Nephron (organoid): ENCODE measurements at regions not wholly inside any gene's neighbourhood (a gene's known extent, or its start where the extent isn't known, plus 50 kb on each side); places are given as distances from the start of the nearest gene placed in this dataset.

Source experiments
- H3K27ac Mint-ChIP-seq, 3 experiments: 2 replicates each; pipeline ENCODE4 v1.8.0; 2020; ENCODE audit warnings: mixed read lengths in 3 of 3, mild to moderate bottlenecking in 2 of 3, moderate library complexity in 1 of 3
- H3K27me3 Mint-ChIP-seq: 2 replicates; pipeline ENCODE4 v1.8.0; 2021; ENCODE audit warnings: low read depth, mild to moderate bottlenecking, moderate library complexity, mixed read lengths
- H3K36me3 Mint-ChIP-seq: 2 replicates; pipeline ENCODE4 v1.8.0; 2020; ENCODE audit warnings: low read depth, mixed read lengths
- H3K4me1 Mint-ChIP-seq: 2 replicates; pipeline ENCODE4 v1.8.0; 2020; ENCODE audit warnings: mixed read lengths
- H3K4me3 Mint-ChIP-seq, 3 experiments: 2 replicates each; pipeline ENCODE4 v1.8.0; 2020; ENCODE audit warnings: mild to moderate bottlenecking in 3 of 3, mixed read lengths in 3 of 3, moderate library complexity in 2 of 3
- H3K9me3 Mint-ChIP-seq: 2 replicates; pipeline ENCODE4 v1.8.0; 2020; ENCODE audit warnings: mixed read lengths
- TF ChIP-seq, protein P1 (sequence below), 3 experiments: fragments of 200-600 bp; sonication (generic); IDR thresholded peaks; one replicate each; pipeline ENCODE4 v1.5.0; 2021; ENCODE audit warnings: antibody characterized with exemption in 3 of 3; ENCODE audit not compliant: unreplicated experiment in 3 of 3

DNA sequence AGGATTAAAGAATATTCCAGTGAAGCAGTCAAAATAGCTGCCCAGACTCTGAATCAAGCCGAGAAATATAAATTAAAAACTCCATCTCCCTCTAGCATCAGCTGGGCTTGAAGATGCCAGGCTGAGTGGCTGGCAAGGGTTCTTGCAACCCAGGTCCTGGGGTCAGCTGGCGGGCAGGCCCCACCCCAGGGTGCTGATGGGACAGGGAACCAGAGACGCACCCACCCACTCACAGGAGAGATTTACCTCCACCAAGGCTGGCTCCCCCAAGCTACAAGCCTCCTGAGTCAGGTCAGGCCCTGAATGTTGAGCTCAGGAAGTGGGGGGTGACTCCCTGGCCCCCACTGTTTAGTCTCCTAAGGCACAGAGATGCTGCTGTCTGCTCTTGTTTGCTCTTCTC is 83.9 kb upstream of the HSPA9 start:
- no peak overlapping the region for H3K4me3 Mint-ChIP-seq
- no peaks in the 10 kb centered on the region for H3K36me3 Mint-ChIP-seq
- TF ChIP-seq, protein P1, sequence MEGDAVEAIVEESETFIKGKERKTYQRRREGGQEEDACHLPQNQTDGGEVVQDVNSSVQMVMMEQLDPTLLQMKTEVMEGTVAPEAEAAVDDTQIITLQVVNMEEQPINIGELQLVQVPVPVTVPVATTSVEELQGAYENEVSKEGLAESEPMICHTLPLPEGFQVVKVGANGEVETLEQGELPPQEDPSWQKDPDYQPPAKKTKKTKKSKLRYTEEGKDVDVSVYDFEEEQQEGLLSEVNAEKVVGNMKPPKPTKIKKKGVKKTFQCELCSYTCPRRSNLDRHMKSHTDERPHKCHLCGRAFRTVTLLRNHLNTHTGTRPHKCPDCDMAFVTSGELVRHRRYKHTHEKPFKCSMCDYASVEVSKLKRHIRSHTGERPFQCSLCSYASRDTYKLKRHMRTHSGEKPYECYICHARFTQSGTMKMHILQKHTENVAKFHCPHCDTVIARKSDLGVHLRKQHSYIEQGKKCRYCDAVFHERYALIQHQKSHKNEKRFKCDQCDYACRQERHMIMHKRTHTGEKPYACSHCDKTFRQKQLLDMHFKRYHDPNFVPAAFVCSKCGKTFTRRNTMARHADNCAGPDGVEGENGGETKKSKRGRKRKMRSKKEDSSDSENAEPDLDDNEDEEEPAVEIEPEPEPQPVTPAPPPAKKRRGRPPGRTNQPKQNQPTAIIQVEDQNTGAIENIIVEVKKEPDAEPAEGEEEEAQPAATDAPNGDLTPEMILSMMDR (IDR thresholded peaks at IDR 0.05; ENCODE audit: unreplicated experiment in 3 of 3) = no peak
- no peak overlapping the region for H3K27ac Mint-ChIP-seq
- H3K9me3 Mint-ChIP-seq = no peaks in the 10 kb centered on the region
- H3K4me1 Mint-ChIP-seq = peaks cover 29% of the 10 kb centered on the region
- H3K27me3 Mint-ChIP-seq = peaks cover 25% of the 10 kb centered on the region

DNA sequence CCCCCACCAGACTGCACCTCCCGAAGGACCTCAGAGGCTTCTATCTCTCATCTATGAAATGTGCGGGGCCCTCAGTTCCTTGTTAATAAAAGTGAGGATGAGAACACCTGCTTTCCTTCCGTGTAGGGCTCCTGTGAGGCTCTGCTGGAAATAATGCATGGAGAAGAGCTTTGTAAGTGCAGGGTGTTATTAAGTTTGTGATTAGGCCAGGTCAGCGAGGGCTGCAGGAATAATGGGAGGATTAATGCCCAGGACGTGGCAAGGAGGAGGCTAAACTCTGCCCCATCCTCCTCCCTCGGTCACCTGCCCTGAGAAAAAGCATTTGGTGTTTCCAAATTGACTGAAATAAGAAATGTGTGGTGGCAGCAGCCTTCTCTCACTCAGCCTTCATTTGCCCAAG is 83.5 kb upstream of the HSPA9 start:
- peaks cover 23% of the 10 kb centered on the region for H3K27me3 Mint-ChIP-seq
- H3K4me3 Mint-ChIP-seq = no peak overlapping the region
- H3K4me1 Mint-ChIP-seq = peaks cover 32% of the 10 kb centered on the region
- no peaks in the 10 kb centered on the region for H3K36me3 Mint-ChIP-seq
- TF ChIP-seq, protein P1 (IDR thresholded peaks at IDR 0.05; ENCODE audit: unreplicated experiment in 3 of 3) = no peak
- H3K27ac Mint-ChIP-seq = peak overlapping the region in 1 of 3 experiments; percentile 13
- H3K9me3 Mint-ChIP-seq = no peaks in the 10 kb centered on the region

DNA sequence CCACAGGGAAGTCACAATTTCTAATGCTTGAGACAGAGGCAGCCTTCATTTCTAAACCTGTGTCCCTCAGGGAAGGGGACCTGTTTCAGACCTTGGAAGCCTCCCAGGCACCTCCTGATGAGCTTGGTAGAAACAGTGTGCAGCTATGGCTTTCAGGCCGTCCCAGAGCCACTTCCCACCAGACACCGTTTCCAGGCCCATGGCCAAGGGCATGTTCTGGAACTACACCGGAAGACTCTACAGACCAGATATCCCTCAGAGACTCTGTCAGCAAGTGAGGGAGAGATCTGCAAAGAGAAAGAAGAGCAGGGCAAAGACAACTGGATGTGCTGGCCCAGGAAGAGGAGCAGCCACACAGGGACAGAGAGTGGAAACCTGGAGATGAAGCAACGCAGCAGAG is 82.2 kb upstream of the HSPA9 start:
- Mint-ChIP-seq H3K27ac (no peak overlapping the region), H3K27me3 (peaks cover 20% of the 10 kb centered on the region)

DNA sequence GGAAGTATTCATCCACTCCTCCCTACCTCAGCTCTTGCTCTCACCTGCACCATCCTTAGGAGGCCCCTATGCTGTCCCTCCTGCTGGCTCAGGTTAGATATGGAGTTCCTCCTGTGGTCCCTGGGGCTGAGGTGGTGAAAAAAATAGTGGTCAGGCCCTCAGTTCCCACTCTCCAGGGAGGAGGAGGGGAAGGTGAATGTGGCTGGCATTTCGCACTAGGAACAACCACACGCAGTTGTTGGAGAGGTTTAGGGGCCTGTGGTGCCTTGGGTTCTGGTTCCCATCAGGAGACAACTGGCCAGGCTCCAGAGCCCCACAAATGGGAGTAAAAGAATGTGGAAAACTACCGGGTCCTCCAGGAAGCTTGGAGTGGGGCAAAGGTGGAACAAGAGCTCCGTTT is 81.7 kb upstream of the HSPA9 start:
- Mint-ChIP-seq H3K27ac (peak overlapping the region in 1 of 3 experiments; percentile 11), H3K36me3 (no peaks in the 10 kb centered on the region), H3K4me3 (no peak overlapping the region), H3K27me3 (peaks cover 17% of the 10 kb centered on the region), H3K9me3 (no peaks in the 10 kb centered on the region), H3K4me1 (peaks cover 36% of the 10 kb centered on the region)
- TF ChIP-seq, protein P1 (IDR thresholded peaks at IDR 0.05; ENCODE audit: unreplicated experiment in 3 of 3) = no peak

More for the DNA sequence above, 82.2 kb upstream of the HSPA9 start:
- H3K36me3 Mint-ChIP-seq = no peaks in the 10 kb centered on the region
- H3K4me3 Mint-ChIP-seq = no peak overlapping the region
- H3K4me1 Mint-ChIP-seq = peaks cover 39% of the 10 kb centered on the region
- TF ChIP-seq, protein P1 (IDR thresholded peaks at IDR 0.05; ENCODE audit: unreplicated experiment in 3 of 3) = no peak
- H3K9me3 Mint-ChIP-seq = no peaks in the 10 kb centered on the region

DNA sequence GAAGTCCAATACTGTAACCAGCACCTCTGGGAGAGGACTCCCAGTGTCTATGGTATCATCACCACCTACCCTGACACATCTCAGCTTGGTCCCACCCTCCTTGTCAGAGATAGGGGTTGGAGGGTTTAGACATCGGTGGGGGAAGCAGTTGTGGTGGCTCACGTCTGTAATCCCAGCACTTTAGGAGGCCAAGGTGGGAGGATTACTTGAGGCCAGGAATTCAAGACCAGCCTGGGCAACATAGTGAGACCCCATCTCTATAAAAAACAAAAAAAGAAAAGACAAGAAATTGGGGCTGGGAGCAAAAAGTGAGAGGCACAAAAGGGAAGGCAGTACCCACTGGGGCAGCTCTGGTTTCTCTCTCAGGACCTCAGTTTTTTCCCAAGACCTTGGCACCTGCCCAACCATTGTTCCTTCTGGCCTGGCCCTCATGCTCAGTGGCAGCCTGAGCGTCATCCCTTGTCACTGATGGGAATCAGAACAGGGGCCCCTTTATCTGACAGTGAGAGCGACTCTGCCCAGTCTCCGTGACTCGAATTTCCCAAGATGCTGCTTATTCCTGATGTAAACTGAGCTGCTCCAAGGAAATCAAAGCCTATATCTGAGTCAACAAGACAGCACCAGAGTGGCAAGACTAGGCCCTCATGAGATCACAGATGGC is 80.5 kb upstream of the HSPA9 start:
- Mint-ChIP-seq H3K9me3 (no peaks in the 10 kb centered on the region), H3K27ac (peak overlapping the region in 1 of 3 experiments; percentile 42), H3K27me3 (peaks cover 13% of the 10 kb centered on the region), H3K4me1 (peaks cover 45% of the 10 kb centered on the region), H3K36me3 (no peaks in the 10 kb centered on the region), H3K4me3 (no peak overlapping the region)
- TF ChIP-seq, protein P1 (IDR thresholded peaks at IDR 0.05; ENCODE audit: unreplicated experiment in 3 of 3) = no peak

DNA sequence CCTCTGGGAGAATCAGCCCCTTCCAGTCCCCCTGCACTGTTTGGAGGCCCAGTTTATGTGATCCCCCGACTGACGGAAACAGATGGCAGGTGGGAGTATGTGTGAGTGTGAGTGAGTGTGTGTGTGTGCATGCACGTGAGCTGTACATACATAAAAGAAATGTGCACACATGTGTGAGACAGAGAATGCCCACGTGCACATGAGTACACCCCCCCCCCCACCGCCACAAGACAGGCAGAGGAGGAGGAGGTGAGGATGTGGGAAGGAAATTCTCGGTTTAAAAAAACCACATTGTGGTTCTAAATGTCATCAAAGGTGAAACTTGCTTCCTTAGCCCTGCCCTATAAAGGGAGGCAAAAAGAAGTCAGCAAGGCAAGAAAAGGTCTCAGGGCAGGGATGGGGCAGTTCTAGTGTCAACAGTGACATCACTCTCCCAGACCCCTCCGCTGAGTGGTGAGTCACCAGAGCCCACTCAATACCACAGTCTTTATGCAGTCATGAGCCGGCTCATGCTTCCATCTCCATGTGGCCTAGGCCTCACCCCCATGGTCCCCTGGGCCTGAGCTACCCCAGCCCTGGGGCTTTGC is 79.2 kb upstream of the HSPA9 start:
- Mint-ChIP-seq H3K27ac (peak overlapping the region in 1 of 3 experiments; percentile 69), H3K4me1 (peaks cover 54% of the 10 kb centered on the region), H3K9me3 (no peaks in the 10 kb centered on the region)

More for the DNA sequence above, 79.2 kb upstream of the HSPA9 start:
- no peaks in the 10 kb centered on the region for H3K36me3 Mint-ChIP-seq
- TF ChIP-seq, protein P1 (IDR thresholded peaks at IDR 0.05; ENCODE audit: unreplicated experiment in 3 of 3) = no peak
- no peak overlapping the region for H3K4me3 Mint-ChIP-seq
- peaks cover 13% of the 10 kb centered on the region for H3K27me3 Mint-ChIP-seq
